ENCODE measurements at regions not wholly inside any gene's neighbourhood (a gene's known extent, or its start where the extent isn't known, plus 50 kb on each side); places are given as distances from the start of the nearest gene placed in this dataset.

- no peak overlapping the region for H3K4me3 ChIP-seq (ENCODE audit: severe bottlenecking)
- TF ChIP-seq, protein P1, sequence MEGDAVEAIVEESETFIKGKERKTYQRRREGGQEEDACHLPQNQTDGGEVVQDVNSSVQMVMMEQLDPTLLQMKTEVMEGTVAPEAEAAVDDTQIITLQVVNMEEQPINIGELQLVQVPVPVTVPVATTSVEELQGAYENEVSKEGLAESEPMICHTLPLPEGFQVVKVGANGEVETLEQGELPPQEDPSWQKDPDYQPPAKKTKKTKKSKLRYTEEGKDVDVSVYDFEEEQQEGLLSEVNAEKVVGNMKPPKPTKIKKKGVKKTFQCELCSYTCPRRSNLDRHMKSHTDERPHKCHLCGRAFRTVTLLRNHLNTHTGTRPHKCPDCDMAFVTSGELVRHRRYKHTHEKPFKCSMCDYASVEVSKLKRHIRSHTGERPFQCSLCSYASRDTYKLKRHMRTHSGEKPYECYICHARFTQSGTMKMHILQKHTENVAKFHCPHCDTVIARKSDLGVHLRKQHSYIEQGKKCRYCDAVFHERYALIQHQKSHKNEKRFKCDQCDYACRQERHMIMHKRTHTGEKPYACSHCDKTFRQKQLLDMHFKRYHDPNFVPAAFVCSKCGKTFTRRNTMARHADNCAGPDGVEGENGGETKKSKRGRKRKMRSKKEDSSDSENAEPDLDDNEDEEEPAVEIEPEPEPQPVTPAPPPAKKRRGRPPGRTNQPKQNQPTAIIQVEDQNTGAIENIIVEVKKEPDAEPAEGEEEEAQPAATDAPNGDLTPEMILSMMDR (IDR thresholded peaks at IDR 0.05; ENCODE audit: poor library complexity, severe bottlenecking): no peak
- no peak for DNase-seq (ENCODE audit: low spot score)
- no peak overlapping the region for H3K27ac ChIP-seq (ENCODE audit: poor library complexity, severe bottlenecking)
- H3K36me3 ChIP-seq (ENCODE audit: low read depth): no peaks in the 10 kb centered on the region
- no peaks in the 10 kb centered on the region for H3K27me3 ChIP-seq (ENCODE audit: insufficient read depth, poor library complexity, severe bottlenecking)
- H3K4me1 ChIP-seq (ENCODE audit: insufficient read depth, poor library complexity, severe bottlenecking): peaks cover 7% of the 10 kb centered on the region
- ATAC-seq (ENCODE audit: low read depth): no peak
- H3K9me3 ChIP-seq (ENCODE audit: severe bottlenecking): no peaks in the 10 kb centered on the region
These were observed 318.5 kb upstream of the JARID2 start for GRCh38 chr6:14927398-14927797.

DNA sequence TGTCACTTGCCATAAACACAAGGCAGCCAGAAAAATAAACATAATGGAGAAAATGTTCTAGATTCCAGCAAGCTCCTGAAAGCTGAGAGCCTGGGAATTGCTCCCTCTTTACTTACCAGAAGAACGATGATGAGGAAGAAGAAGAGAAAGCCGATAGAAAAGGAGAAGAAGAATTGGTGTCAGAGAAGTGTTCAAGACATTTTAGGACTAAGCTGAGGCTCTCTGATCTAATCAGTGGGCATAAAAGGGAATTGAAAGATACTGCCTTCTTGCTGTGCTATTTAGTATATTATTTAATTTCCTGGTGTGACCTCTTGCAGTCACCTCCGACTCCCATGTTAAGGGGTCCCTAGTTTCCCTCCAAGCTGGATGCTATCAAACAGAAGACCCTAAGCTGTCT is 316.6 kb upstream of the JARID2 start:
- no peaks in the 10 kb centered on the region for H3K27me3 ChIP-seq (ENCODE audit: insufficient read depth, poor library complexity, severe bottlenecking)
- no peaks in the 10 kb centered on the region for H3K36me3 ChIP-seq (ENCODE audit: low read depth)
- H3K4me1 ChIP-seq (ENCODE audit: insufficient read depth, poor library complexity, severe bottlenecking): peaks cover 7% of the 10 kb centered on the region
- H3K27ac ChIP-seq (ENCODE audit: poor library complexity, severe bottlenecking): no peak overlapping the region
- H3K9me3 ChIP-seq (ENCODE audit: severe bottlenecking): no peaks in the 10 kb centered on the region
- H3K4me3 ChIP-seq (ENCODE audit: severe bottlenecking): no peak overlapping the region
- ATAC-seq (ENCODE audit: low read depth) (no peak), DNase-seq (ENCODE audit: low spot score) (no peak)
- TF ChIP-seq, protein P1 (IDR thresholded peaks at IDR 0.05; ENCODE audit: poor library complexity, severe bottlenecking): no peak

DNA sequence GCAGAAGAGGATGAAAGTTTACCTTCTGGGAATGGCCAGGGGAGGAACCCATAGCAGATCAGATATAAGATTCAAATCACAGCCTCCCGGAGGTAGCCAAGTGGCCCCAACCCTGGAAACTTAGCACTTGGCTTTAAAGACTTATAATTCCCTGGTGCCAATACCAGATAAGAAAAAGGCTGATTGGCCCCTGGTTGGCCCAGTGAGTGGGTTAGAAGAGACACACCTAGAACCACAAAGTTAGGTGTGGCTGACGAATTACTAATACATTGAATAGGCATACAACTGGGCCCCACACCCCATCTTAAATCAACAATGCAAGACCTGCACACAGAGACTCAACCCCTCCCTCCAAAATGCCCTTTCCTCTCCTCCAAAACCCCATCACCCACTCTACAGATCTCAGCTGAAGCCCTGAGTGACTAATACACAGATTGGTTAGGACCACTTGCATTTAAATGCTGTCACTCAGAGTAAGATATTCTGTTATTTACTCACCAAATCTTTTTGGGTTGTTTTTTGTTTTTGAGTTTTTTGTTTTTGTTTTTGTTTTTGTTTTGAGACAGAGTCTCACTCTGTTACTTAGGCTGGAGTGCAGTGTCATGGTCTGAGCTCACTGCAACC is 315.4 kb upstream of the JARID2 start:
- Histone ChIP-seq H3K4me1 (ENCODE audit: insufficient read depth, poor library complexity, severe bottlenecking) (peaks cover 7% of the 10 kb centered on the region), H3K9me3 (ENCODE audit: severe bottlenecking) (no peaks in the 10 kb centered on the region), H3K27me3 (ENCODE audit: insufficient read depth, poor library complexity, severe bottlenecking) (no peaks in the 10 kb centered on the region), H3K36me3 (ENCODE audit: low read depth) (no peaks in the 10 kb centered on the region), H3K4me3 (ENCODE audit: severe bottlenecking) (no peak overlapping the region), H3K27ac (ENCODE audit: poor library complexity, severe bottlenecking) (no peak overlapping the region)
- ATAC-seq (ENCODE audit: low read depth): peak; percentile 95
- no peak for DNase-seq (ENCODE audit: low spot score)
- TF ChIP-seq, protein P1 (IDR thresholded peaks at IDR 0.05; ENCODE audit: poor library complexity, severe bottlenecking): no peak

DNA sequence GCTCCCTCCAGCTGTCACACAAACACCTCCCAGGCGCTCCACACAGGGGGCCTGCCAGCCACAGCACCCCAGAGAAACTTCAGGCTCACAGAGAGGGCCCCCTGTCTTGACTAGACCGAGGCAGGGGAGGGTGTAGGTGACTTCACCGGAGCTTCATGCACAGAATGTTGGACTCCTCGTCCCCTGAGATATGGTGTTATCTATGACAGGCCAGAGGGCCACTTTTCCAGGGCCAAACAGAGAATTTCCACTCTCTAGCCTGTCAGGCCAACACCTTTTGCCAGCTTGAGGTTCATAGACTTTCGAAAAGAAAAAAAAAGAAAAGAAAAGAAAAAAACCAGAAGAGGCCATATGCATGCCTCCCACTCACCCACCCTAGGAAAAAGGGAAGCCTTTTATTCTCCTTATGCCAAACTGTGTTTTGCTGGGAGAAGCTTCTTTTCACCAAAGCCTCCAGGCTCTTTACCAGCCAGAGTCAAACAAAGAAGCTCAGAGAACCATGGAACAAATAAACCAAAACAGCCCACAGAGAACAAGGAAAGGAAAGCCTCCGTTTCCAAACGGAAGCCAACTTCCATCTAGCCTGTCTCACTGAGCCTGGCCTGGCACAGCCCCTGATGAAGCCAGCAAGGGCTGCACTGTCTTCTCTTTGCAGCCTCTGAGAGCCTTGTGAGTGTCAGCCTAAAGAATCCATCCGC is 313.2 kb upstream of the JARID2 start:
- TF ChIP-seq, protein P1 (IDR thresholded peaks at IDR 0.05; ENCODE audit: poor library complexity, severe bottlenecking): no peak
- ATAC-seq (ENCODE audit: low read depth) (no peak), DNase-seq (ENCODE audit: low spot score) (no peak)
- Histone ChIP-seq H3K27ac (ENCODE audit: poor library complexity, severe bottlenecking) (no peak overlapping the region), H3K36me3 (ENCODE audit: low read depth) (no peaks in the 10 kb centered on the region), H3K4me1 (ENCODE audit: insufficient read depth, poor library complexity, severe bottlenecking) (peaks cover 7% of the 10 kb centered on the region), H3K27me3 (ENCODE audit: insufficient read depth, poor library complexity, severe bottlenecking) (no peaks in the 10 kb centered on the region), H3K4me3 (ENCODE audit: severe bottlenecking) (no peak overlapping the region), H3K9me3 (ENCODE audit: severe bottlenecking) (no peaks in the 10 kb centered on the region)

GRCh38 chr6:14933183-14933544 is 312.7 kb upstream of the JARID2 start:
- Histone ChIP-seq H3K9me3 (ENCODE audit: severe bottlenecking) (no peaks in the 10 kb centered on the region), H3K27me3 (ENCODE audit: insufficient read depth, poor library complexity, severe bottlenecking) (no peaks in the 10 kb centered on the region), H3K36me3 (ENCODE audit: low read depth) (no peaks in the 10 kb centered on the region), H3K4me3 (ENCODE audit: severe bottlenecking) (no peak overlapping the region), H3K4me1 (ENCODE audit: insufficient read depth, poor library complexity, severe bottlenecking) (peaks cover 7% of the 10 kb centered on the region), H3K27ac (ENCODE audit: poor library complexity, severe bottlenecking) (no peak overlapping the region)
- ATAC-seq (ENCODE audit: low read depth) (no peak), DNase-seq (ENCODE audit: low spot score) (no peak)
- TF ChIP-seq, protein P1 (IDR thresholded peaks at IDR 0.05; ENCODE audit: poor library complexity, severe bottlenecking): no peak
